Adrenal gland (tissue), 9 donors: ENCODE measurements at regions not wholly inside any gene's neighbourhood (a gene's known extent, or its start where the extent isn't known, plus 50 kb on each side); places are given as distances from the start of the nearest gene placed in this dataset.

Experiments used
- DNase-seq, 7 donors: peaks; one replicate each; pipeline ENCODE4 v3.0.0-alpha.2; 2019 to 2020
- H3K27ac ChIP-seq, 5 donors: fragments of 200-600 bp; sonication (generic) in 4 of 5; 1 replicate in 3 of 5; 2 replicates in 2 of 5; pipeline versions ENCODE4 v1.5.1 to v1.8.0; 2016 to 2020; ENCODE audit warnings: mild to moderate bottlenecking in 1 of 5
- H3K27me3 ChIP-seq: fragments of 200-600 bp; 2 replicates; pipeline ENCODE4 v1.8.0; 2021
- H3K36me3 ChIP-seq, 2 donors: fragments of 200-600 bp; replicated peaks in 1 of 2; 1 replicate in 1 of 2; 2 replicates in 1 of 2; pipeline versions ENCODE4 v1.5.1 to v1.8.0; 2018 to 2022
- H3K4me1 ChIP-seq, 2 donors: fragments of 200-600 bp; replicated peaks in 1 of 2; 1 replicate in 1 of 2; 2 replicates in 1 of 2; pipeline versions ENCODE4 v1.5.1 to v1.8.0; 2018 to 2021
- H3K4me3 ChIP-seq, 4 donors: fragments of 200-600 bp; sonication (generic) in 3 of 4; one replicate each; pipeline ENCODE4 v1.5.1; 2016 to 2018
- H3K9me3 ChIP-seq, 3 donors: fragments of 200-600 bp; sonication (generic) in 1 of 3; replicated peaks in 1 of 3; 1 replicate in 2 of 3; 2 replicates in 1 of 3; pipeline versions ENCODE4 v1.5.1 to v1.8.0; 2016 to 2021
- POLR2A ChIP-seq, 2 donors: fragments of 450-650 bp; IDR thresholded peaks; one replicate each; pipeline ENCODE4 v1.6.1; 2017; ENCODE audit warnings: antibody characterized with exemption in 2 of 2, mild to moderate bottlenecking in 2 of 2, moderate library complexity in 1 of 2
- WGBS, 4 donors: extraction: QIAGEN DNeasy Blood & Tissue Kit in 2 of 4; methylation state at CpG; one replicate each; pipeline versions ENCODE4 v1.1.5 to v1.1.7; 2013 to 2017; 5-methylcytosine and 5-hydroxymethylcytosine counted together
- intact Hi-C, 2 donors: fragments of 100-400 bp; cut with DNase I; formaldehyde crosslinking; loops; one replicate each; pipeline versions ENCODE4 v1.14.1 to v1.15.0; 2022 to 2023
- TF ChIP-seq, protein P1 (sequence below), 6 experiments: fragments of 450-650 bp in 4 of 6; fragments of 200-600 bp in 2 of 6; sonication (generic) in 1 of 6; IDR thresholded peaks; 1 replicate in 5 of 6; 2 replicates in 1 of 6; pipeline versions ENCODE4 v1.5.1 to v1.8.0; 2016 to 2021; ENCODE audit warnings: antibody characterized with exemption in 6 of 6, mild to moderate bottlenecking in 2 of 6, moderate library complexity in 1 of 6
- donor health status: healthy with polysubstance abuse.
- donor health status: Bipolar disorder and iron deficiency.
- donor health status: DM: yes; HTN: yes; CAD: no.
- donor health status: DM: no; HTN: no; CAD: no.
- donor health status: DM: no; HTN: no; CAD: no.

DNA sequence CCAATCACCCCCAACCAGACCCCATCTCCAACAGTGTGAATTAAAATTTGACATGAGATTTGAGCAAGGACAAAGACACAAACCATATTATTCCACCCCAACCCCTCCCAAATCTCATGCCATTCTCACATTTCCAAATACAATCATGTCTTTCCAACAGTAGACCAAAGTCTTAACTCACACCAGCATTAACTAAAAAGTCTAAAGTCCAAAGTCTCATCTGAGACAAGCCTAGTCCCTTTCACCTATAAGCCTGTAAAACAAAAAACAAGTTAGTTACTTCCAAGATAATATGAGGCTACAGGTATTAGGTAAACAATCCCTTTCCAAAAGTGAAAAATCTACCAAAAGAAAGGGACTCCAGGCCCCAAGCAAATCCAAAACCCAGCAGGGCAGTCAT is 140.6 kb upstream of the NR4A3 start:
- DNase-seq: no peak
- H3K4me1 ChIP-seq: no peaks in the 10 kb centered on the region
- TF ChIP-seq POLR2A (IDR thresholded peaks at IDR 0.05): no peak
- TF ChIP-seq, protein P1, sequence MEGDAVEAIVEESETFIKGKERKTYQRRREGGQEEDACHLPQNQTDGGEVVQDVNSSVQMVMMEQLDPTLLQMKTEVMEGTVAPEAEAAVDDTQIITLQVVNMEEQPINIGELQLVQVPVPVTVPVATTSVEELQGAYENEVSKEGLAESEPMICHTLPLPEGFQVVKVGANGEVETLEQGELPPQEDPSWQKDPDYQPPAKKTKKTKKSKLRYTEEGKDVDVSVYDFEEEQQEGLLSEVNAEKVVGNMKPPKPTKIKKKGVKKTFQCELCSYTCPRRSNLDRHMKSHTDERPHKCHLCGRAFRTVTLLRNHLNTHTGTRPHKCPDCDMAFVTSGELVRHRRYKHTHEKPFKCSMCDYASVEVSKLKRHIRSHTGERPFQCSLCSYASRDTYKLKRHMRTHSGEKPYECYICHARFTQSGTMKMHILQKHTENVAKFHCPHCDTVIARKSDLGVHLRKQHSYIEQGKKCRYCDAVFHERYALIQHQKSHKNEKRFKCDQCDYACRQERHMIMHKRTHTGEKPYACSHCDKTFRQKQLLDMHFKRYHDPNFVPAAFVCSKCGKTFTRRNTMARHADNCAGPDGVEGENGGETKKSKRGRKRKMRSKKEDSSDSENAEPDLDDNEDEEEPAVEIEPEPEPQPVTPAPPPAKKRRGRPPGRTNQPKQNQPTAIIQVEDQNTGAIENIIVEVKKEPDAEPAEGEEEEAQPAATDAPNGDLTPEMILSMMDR (IDR thresholded peaks at IDR 0.05): no peak
- H3K4me3 ChIP-seq: no peak overlapping the region
- H3K27me3 ChIP-seq: no peaks in the 10 kb centered on the region
- no peaks in the 10 kb centered on the region for H3K36me3 ChIP-seq
- intact Hi-C loops: no loop called here
- no peak overlapping the region for H3K27ac ChIP-seq
- H3K9me3 ChIP-seq: no peaks in the 10 kb centered on the region

DNA sequence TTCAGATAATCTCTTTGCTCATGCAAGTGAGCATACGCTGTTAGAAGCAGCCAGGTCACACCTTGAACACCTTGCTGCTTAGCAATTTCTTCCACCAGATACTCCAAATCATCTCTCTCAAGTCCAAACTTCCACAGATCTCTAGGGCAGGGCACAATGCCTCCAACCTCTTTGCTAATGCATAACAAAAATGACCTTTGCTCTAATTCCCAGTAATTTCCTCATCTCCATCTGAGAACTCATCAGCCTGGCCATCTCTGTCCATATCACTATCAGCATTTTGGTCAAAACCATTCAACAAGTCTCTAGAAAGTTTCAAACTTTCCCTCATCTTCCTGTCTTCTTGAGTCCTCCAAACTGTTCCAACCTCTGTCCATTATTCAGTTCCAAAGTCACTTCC is 139.3 kb upstream of the NR4A3 start:
- intact Hi-C loops: no loop called here
- H3K4me1 ChIP-seq: no peaks in the 10 kb centered on the region
- WGBS, 4 donors: 96 to 100% (median 100%) methylated on average over 1 of the region's 1 CpG
- H3K36me3 ChIP-seq: no peaks in the 10 kb centered on the region
- DNase-seq: no peak
- TF ChIP-seq, protein P1 (IDR thresholded peaks at IDR 0.05): no peak
- no peaks in the 10 kb centered on the region for H3K27me3 ChIP-seq
- H3K4me3 ChIP-seq: no peak overlapping the region
- no peak overlapping the region for H3K27ac ChIP-seq
- no peaks in the 10 kb centered on the region for H3K9me3 ChIP-seq

DNA sequence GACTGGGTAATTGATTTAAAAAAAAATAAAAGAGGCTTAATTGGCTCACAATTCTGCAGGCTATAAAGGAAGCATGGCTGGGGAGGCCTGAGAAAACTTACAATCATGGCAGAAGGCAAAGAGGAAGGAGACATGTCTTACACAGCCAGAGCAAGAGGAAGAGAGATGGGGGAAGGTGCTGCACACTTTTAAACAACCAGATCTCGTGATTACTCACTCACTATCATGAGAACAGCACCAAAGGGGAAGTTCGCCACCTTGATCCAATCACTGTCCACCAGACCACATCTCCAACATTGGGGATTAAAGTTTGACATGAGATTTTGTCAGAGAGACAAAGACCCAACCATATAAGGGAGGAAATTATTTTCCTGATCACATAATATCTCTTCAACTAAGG is 138.8 kb upstream of the NR4A3 start:
- Histone ChIP-seq H3K4me1 (no peaks in the 10 kb centered on the region), H3K27ac (no peak overlapping the region), H3K36me3 (no peaks in the 10 kb centered on the region), H3K4me3 (no peak overlapping the region), H3K27me3 (no peaks in the 10 kb centered on the region), H3K9me3 (no peaks in the 10 kb centered on the region)
- TF ChIP-seq, protein P1 (IDR thresholded peaks at IDR 0.05): no peak
- TF ChIP-seq POLR2A (IDR thresholded peaks at IDR 0.05): no peak
- DNase-seq: peak in 1 of 7 donors; percentile 14
- intact Hi-C loops: no loop called here
- 68 to 73% (median 72%) methylated on average over 2 of the region's 2 CpGs for WGBS, 4 donors

DNA sequence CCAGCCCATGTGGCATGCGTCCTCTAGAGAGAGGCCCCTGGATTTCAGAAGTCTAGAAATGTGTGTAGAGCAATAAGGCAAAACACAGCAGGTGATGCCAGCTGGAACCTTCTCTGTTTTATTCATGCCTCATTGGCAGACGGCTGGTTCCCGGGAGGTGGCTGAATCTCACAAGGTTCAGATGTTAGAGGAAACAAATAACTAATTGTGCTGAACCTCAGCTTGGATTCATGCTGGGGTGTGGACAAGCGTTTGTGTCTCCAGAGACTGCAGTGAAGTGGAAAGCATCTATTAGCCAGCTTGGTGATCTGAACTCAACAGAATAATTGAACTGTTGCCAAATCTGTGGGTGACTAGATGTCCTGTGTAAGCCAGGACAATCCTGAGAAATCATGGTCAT is 131.1 kb upstream of the NR4A3 start:
- no peak for TF ChIP-seq POLR2A (IDR thresholded peaks at IDR 0.05)
- TF ChIP-seq, protein P1 (IDR thresholded peaks at IDR 0.05): no peak
- 67 to 78% (median 72%) methylated on average over 3 to 4 of the region's 4 CpGs for WGBS, 4 donors
- Histone ChIP-seq H3K4me3 (no peak overlapping the region), H3K36me3 (no peaks in the 10 kb centered on the region), H3K27ac (no peak overlapping the region), H3K4me1 (no peaks in the 10 kb centered on the region), H3K9me3 (no peaks in the 10 kb centered on the region), H3K27me3 (no peaks in the 10 kb centered on the region)
- DNase-seq: no peak
- intact Hi-C loops: loop anchor here in 1 of 2 donors (10.0 kb wide), 1 partner anchor 64 kb away; no protein-coding TSS in a partner anchor
